GM10248 (cell line): ENCODE measurements at regions not wholly inside any gene's neighbourhood (a gene's known extent, or its start where the extent isn't known, plus 50 kb on each side); places are given as distances from the start of the nearest gene placed in this dataset.
"Not testable (repeated sequence)": the region's sequence is repeated elsewhere in the genome, so short reads cannot be mapped to it uniquely, and the experiment has no call there.

ENCODE experiments used
- CTCF ChIA-PET: fragments of 300-600 bp; sonication (Branson Sonifier 250); formaldehyde crosslinking; extraction: SDS; loops from one replicate; lab custom pipeline; 2021; ENCODE audit warnings: antibody characterized with exemption; lab: Yijun Ruan, JAX
- POLR2A ChIA-PET: fragments of 350-650 bp; sonication (Branson Sonifier 250); formaldehyde crosslinking; extraction: SDS; loops from one replicate; lab custom pipeline; 2020; ENCODE audit warnings: antibody characterized with exemption; lab: Yijun Ruan, JAX
- DNase-seq: peaks from one replicate; pipeline ENCODE4 v3.0.0; 2012; ENCODE audit errors: extremely low spot score
- CTCF ChIP-seq: IDR thresholded peaks from 2 replicates; pipeline ENCODE4 v1.5.1; 2012; ENCODE audit warnings: mild to moderate bottlenecking, low read depth; ENCODE audit errors: extremely low read depth, missing control alignments, control extremely low read depth

GRCh38 chr2:4979111-4979510 lies 713.1 kb upstream of the SOX11 start:
- CTCF ChIA-PET: interaction anchor here (1.4 kb wide), 1 partner anchor 15 kb away, joined by 4 read pairs; no protein-coding TSS in a partner anchor
- POLR2A ChIA-PET: no interaction called here
- no peak for DNase-seq
- TF ChIP-seq CTCF: no peak

- ChIA-PET POLR2A (no interaction called here), CTCF (interaction anchor here (0.9 to 1.7 kb wide), 2 partner anchors 8 to 13 kb away, joined by 3 to 6 read pairs; no protein-coding TSS in a partner anchor)
- DNase-seq: no peak
- TF ChIP-seq CTCF: no peak
Measured at GRCh38 chr2:4980995-4981394, 711.2 kb upstream of the SOX11 start.

- TF ChIP-seq CTCF: no peak
- ChIA-PET CTCF (no interaction called here), POLR2A (no interaction called here)
- DNase-seq: no peak
Measured at GRCh38 chr2:4981802-4982409, 710.3 kb upstream of the SOX11 start.

GRCh38 chr2:4988444-4988843 lies 703.7 kb upstream of the SOX11 start:
- DNase-seq, POLR2A ChIA-PET: not testable (repeated sequence)
- CTCF ChIA-PET: interaction anchor here (2.1 kb wide), 1 partner anchor 8 kb away, joined by 6 read pairs; no protein-coding TSS in a partner anchor

GRCh38 chr2:4992226-4992625 lies 700.0 kb upstream of the SOX11 start:
- ChIA-PET POLR2A (no interaction called here), CTCF (no interaction called here)
- DNase-seq: no peak
- TF ChIP-seq CTCF: no peak

GRCh38 chr2:4995466-4995865 lies 696.7 kb upstream of the SOX11 start:
- ChIA-PET CTCF (no interaction called here), POLR2A (no interaction called here)
- no peak for DNase-seq
- TF ChIP-seq CTCF: no peak

- ChIA-PET POLR2A (no interaction called here), CTCF (no interaction called here)
- TF ChIP-seq CTCF: no peak
- DNase-seq: no peak
Measured at GRCh38 chr2:5007596-5007995, 684.6 kb upstream of the SOX11 start.
